ENCODE measurements at regions not wholly inside any gene's neighbourhood (a gene's known extent, or its start where the extent isn't known, plus 50 kb on each side); places are given as distances from the start of the nearest gene placed in this dataset.
"Not testable (repeated sequence)": the region's sequence is repeated elsewhere in the genome, so short reads cannot be mapped to it uniquely, and the experiment has no call there.

DNA sequence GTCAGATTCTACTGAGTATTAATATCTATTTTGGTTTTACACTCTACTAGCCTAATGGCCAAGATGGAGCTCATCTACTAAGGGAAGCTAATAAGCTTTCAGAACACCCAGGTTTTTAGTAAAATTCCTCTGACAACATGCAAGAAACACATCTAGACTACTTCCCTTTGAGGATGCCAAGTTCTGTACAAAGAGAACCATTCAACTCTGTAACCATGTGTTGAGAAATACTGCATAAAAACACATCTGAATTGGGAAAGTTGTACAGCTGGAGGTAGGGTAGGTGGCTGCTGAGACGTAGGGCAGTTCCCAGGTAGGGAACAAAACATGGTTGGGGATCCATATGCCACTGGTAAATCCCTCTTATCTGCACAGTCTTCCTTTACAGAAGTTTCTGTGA, 66.2 kb downstream of the SC5D start:
- intact Hi-C loops (cut with micrococcal nuclease), result no loop called here

DNA sequence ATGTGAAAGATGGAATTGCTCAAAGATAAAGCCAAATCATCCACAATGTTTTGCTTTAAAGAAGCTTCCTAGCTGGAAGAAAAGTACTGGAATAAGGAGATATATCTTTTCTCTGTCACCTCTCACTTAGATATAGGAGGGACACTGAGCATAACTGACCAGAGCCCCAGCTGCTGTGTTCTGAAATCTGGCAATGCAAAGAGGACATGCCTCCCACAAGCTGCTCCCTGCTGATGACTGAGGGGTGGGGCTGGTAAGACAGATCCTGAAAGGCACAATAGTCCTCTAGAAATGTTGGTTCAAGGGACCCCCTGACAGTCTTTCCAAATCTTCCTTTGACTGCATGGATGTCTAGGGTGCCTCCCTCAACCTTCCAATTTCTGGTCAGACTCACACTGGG, 67.0 kb downstream of the SC5D start:
- intact Hi-C loops (cut with micrococcal nuclease), result no loop called here

DNA sequence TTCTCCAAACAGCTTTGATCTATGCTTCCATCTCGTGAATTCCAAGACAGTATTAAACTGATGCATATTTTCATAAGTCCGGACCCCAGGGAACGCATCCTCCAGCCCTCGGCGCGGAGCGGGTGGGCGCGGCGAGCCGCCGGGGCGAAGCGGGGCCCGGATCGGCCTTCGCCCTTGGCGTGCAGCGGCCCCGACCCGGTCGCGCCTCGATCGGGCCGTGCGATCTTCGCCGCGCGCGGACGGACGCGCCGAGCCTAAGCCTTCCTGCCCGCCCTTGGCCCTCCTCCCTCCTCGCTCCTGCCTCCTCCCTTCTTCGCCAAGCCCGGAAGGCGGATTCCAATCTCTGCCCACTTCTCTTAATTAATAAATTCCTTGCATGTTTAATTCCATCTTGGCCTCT, 70.4 kb downstream of the SC5D start:
- intact Hi-C loops (cut with micrococcal nuclease), result not testable (repeated sequence)

DNA sequence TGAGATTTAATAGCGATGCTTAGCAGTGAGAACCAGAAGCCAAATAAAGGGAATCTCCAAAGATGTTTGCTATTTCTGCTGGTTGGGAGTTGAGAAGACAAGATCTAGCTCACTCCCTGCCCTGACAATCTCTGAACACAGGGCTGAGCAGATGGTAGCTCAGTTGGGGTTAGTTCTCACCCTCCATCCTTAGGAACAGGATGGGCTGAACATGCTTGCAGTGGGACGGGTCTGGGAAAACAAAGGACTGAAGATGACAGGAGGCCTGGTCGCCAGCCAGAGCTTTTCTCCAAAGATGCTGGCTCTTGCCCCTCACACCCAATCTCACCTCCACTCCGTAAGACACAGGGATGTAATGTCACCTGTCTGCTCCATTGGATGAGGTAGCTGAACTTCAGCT, 72.7 kb downstream of the SC5D start:
- intact Hi-C loops (cut with micrococcal nuclease), result loop anchor here (5.0 kb wide), 2 partner anchors 117 to 227 kb away; no protein-coding TSS in a partner anchor

- intact Hi-C loops (cut with micrococcal nuclease), result loop anchor here (2.0 to 5.0 kb wide), 5 partner anchors 29 to 226 kb away; no protein-coding TSS in a partner anchor
Observed at GRCh38 chr11:121366038-121366437, 73.5 kb downstream of the SC5D start.

- intact Hi-C loops (cut with micrococcal nuclease), result loop anchor here (1.0 to 5.0 kb wide), 8 partner anchors 30 to 225 kb away; partner anchors contain the start of gene SC5D
Observed at GRCh38 chr11:121367001-121367843, 74.7 kb downstream of the SC5D start.

DNA sequence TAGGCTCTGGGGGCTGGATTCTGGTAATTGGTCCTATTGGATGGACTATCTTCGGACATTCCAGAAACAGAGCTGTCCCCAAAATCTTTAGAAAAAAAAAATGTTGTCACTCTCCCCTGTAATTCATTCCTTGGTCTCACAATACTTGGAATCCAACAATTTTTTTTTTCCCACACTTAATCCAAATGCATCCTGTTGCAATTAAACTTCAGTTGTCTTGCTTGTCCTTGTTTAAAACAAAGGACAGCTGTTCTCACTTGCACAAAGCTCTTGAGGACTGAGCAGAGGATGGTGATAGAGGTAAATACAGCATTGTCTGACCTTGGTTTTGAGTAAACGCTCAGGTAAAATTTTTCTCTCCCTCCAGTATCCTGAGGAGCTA, 75.3 kb downstream of the SC5D start:
- intact Hi-C loops (cut with micrococcal nuclease), result loop anchor here (1.0 to 5.0 kb wide), 8 partner anchors 31 to 224 kb away; partner anchors contain the start of gene SC5D

DNA sequence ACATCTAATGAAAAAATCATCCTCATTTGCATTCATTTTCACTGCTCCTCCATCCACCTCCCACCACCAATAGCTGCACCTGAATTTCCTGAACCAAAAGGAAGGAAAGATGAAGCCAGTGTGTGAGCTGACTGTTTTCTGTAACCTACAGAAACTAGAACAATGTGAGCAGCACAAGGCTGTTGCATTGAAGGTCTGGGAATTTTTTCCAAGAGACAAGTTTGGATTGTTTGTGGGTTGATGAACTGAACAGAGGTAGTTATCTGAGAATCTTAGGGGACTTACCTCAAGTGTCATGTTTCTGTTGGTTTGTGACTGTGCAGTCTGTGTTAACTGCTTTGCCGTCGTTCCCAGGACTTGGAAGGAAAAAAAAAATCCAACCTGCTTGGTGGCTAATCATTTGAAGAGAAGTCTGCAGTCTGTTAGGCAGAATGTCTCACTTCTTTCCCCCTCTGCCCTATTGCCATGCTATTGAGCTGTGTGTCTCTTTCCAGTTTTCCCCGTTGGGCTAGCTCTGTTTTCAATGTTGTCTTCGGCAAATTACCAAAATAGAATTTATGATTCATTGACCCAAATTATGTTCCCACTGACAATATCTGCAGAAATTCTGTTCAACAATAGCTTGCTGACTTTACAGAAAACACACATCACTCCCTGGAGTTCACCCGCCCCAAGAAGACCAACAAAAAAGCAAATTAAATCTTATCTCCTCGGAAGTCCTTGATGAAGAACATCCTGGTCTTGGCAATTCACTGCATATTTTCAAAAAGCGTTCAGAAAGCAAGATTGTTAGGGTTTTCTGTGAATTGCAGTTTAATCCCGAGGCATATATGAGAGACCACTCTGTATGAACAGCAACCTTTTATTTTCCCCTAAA, 76.0 kb downstream of the SC5D start:
- intact Hi-C loops (cut with micrococcal nuclease), result loop anchor here (5.0 kb wide), 2 partner anchors 114 to 224 kb away; no protein-coding TSS in a partner anchor

GRCh38 chr11:121369366-121369765, 76.8 kb downstream of the SC5D start:
- intact Hi-C loops (cut with micrococcal nuclease), result loop anchor here (5.0 kb wide), 2 partner anchors 113 to 223 kb away; no protein-coding TSS in a partner anchor

GRCh38 chr11:121372028-121372427, 79.5 kb downstream of the SC5D start:
- intact Hi-C loops (cut with micrococcal nuclease), result no loop called here

GRCh38 chr11:121372671-121373429, 79.3 kb upstream of the SORL1 start:
- intact Hi-C loops (cut with micrococcal nuclease), result no loop called here

DNA sequence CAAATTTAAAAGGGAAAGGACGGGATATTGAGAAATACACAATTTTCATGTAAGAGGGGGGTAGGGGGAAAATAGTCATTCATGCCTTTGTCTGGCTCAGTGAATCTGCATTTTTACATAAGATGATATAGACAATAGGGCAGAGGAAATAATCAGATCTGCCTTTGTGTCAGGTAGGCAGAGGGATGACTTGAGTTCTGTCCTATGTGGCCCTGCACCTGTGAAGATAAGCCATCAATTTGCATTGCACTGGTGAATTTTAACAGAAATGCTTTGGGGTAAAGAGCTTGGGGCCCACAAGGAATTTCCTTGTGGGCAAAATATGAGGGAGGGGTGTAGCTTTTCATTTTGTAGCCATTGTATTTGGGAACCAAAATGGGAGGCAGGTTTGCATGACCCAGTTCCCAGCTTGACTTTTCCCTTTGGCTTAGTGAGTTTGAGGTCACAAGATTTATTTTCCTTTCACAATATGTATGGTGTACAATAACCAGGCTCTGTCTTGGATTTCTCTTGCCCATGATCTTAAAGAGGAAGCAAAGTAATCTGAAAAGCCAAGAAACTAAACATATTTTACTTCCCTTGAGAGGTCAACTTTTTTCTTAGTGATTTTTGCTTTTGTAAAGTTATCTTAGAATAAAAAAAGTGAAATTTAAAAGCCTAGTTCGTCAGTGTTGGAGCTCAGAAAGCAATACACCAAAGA, 77.7 kb upstream of the SORL1 start:
- intact Hi-C loops (cut with micrococcal nuclease), result no loop called here

DNA sequence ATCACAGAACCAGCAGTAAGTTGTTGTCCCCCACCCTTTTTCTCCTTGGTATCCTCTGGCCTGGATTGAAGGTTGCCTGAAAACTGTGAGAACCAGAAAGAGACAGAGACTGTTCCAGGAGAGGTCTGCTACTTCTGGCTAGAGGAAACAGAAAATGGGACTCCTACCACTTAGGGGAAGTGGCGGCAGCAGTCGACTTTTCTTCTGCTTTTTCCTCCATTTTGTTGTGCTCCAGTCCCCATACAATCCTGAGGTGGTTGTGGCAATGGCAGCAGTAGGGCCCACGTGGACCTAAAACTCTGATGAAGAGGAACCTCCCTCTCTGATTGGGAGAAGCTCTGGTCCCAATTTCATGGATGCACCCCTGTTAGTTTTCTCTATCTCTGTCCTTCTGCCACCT, 76.0 kb upstream of the SORL1 start:
- intact Hi-C loops (cut with micrococcal nuclease), result no loop called here

DNA sequence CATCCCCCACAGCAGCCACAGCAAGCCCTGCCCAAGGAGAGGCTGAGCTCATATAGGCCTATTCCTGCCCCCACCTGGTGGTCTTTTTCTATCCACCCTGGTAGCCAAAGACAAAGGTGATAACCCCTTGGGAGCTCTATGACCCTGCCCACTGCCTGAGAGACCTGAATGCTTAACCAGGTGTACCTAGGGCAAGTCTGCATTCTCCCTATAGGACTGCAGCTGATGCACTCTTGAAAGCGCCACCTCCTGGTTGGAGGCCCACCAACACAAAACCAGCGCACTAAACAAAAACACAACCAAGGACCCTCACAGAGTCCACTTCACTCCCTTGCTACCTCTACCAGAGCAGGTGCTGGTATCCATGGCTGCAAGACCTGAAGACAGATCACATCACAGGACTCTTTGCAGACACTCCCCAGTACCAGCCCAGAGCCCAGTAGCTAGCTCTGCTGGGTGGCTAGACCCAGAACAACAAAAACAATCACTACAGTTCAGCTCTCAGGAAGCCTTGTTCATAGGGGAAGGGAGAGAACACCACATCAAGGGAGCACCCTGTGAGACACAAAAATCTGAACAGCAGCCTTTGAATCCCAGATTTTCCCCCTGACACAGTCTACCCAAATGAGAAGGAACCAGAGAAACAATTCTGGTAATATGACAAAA, 72.8 kb upstream of the SORL1 start:
- intact Hi-C loops (cut with micrococcal nuclease), result not testable (repeated sequence)

- intact Hi-C loops (cut with micrococcal nuclease), result no loop called here
Observed at GRCh38 chr11:121383716-121384115, 68.4 kb upstream of the SORL1 start.

- intact Hi-C loops (cut with micrococcal nuclease), result no loop called here
Observed at GRCh38 chr11:121385688-121386087, 66.4 kb upstream of the SORL1 start.
